Upper lobe of left lung (tissue), 4 donors: ENCODE measurements at regions not wholly inside any gene's neighbourhood (a gene's known extent, or its start where the extent isn't known, plus 50 kb on each side); places are given as distances from the start of the nearest gene placed in this dataset.

Source experiments
- POLR2A ChIP-seq, 4 donors: fragments of 450-650 bp; IDR thresholded peaks; one replicate each; pipeline ENCODE4 v1.5.1; 2016 to 2017; ENCODE audit warnings: antibody characterized with exemption in 4 of 4, mild to moderate bottlenecking in 2 of 4
- TF ChIP-seq, protein P1 (sequence below), 6 experiments: fragments of 450-650 bp in 4 of 6; fragments of 200-600 bp in 2 of 6; sonication (generic) in 2 of 6; IDR thresholded peaks; one replicate each; pipeline ENCODE4 v1.5.1; 2016 to 2019; ENCODE audit warnings: antibody characterized with exemption in 6 of 6

DNA sequence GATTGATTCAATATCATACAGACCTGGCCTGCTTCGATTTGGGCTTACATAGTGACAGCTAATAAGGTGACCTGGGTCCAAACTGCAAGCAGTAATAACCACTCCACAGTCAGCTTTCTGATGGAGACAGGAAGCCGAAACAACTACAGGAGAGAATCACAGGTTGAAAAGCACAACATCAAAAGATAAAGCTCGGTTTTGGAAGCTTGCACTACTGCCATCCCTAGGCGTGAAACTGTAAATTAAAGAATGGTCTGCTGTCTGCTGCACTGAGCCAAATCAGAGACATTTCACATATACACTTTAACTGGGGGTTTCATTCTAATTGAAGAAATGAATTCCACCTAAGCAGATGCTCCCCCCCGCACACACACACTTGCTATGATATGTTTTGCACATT, 116.3 kb downstream of the DHX15 start:
- TF ChIP-seq POLR2A (IDR thresholded peaks at IDR 0.05) = no peak
- TF ChIP-seq, protein P1, sequence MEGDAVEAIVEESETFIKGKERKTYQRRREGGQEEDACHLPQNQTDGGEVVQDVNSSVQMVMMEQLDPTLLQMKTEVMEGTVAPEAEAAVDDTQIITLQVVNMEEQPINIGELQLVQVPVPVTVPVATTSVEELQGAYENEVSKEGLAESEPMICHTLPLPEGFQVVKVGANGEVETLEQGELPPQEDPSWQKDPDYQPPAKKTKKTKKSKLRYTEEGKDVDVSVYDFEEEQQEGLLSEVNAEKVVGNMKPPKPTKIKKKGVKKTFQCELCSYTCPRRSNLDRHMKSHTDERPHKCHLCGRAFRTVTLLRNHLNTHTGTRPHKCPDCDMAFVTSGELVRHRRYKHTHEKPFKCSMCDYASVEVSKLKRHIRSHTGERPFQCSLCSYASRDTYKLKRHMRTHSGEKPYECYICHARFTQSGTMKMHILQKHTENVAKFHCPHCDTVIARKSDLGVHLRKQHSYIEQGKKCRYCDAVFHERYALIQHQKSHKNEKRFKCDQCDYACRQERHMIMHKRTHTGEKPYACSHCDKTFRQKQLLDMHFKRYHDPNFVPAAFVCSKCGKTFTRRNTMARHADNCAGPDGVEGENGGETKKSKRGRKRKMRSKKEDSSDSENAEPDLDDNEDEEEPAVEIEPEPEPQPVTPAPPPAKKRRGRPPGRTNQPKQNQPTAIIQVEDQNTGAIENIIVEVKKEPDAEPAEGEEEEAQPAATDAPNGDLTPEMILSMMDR (IDR thresholded peaks at IDR 0.05) = no peak
